ENCODE measurements at regions not wholly inside any gene's neighbourhood (a gene's known extent, or its start where the extent isn't known, plus 50 kb on each side); places are given as distances from the start of the nearest gene placed in this dataset.

- no peaks in the 10 kb centered on the region for H3K9me3 ChIP-seq
- H3K4me1 ChIP-seq: no peaks in the 10 kb centered on the region
- no peak overlapping the region for H3K27ac ChIP-seq
- no peak for TF ChIP-seq POLR2A (IDR thresholded peaks at IDR 0.05)
- TF ChIP-seq POLR2AphosphoS5 (IDR thresholded peaks at IDR 0.05): no peak
- TF ChIP-seq, protein P1, sequence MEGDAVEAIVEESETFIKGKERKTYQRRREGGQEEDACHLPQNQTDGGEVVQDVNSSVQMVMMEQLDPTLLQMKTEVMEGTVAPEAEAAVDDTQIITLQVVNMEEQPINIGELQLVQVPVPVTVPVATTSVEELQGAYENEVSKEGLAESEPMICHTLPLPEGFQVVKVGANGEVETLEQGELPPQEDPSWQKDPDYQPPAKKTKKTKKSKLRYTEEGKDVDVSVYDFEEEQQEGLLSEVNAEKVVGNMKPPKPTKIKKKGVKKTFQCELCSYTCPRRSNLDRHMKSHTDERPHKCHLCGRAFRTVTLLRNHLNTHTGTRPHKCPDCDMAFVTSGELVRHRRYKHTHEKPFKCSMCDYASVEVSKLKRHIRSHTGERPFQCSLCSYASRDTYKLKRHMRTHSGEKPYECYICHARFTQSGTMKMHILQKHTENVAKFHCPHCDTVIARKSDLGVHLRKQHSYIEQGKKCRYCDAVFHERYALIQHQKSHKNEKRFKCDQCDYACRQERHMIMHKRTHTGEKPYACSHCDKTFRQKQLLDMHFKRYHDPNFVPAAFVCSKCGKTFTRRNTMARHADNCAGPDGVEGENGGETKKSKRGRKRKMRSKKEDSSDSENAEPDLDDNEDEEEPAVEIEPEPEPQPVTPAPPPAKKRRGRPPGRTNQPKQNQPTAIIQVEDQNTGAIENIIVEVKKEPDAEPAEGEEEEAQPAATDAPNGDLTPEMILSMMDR (IDR thresholded peaks at IDR 0.05): no peak
- intact Hi-C loops (cut with DNase I; ENCODE audit: low total_unique reads): no loop called here
- no peak for DNase-seq (ENCODE audit: low spot score in 2 of 2)
- no peaks in the 10 kb centered on the region for H3K27me3 ChIP-seq
- no peak overlapping the region for H3K4me3 ChIP-seq
- no peaks in the 10 kb centered on the region for H3K36me3 ChIP-seq
Measured at GRCh38 chrX:8310409-8310808, 139.3 kb upstream of the VCX2 start.

DNA sequence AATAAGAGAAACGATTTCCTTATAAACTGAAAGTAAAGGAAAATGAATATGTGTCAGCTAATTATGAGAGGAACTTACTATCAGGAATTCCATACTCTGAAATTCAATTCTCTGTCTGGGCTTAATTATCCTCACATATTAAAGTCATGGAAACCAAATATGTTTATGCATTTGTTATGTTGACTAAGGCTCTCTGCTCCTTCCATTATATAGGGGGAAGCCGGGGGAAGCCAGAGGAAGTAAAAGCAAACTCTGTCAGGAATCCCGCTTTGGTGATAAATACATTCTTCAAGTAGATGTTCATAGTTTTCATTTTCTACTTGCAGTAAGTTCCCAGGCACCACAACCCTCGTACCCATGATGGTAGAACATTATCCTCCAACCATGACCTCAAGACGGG, 142.8 kb upstream of the VCX2 start:
- Histone ChIP-seq H3K27ac (no peak overlapping the region), H3K27me3 (no peaks in the 10 kb centered on the region), H3K4me3 (no peak overlapping the region), H3K36me3 (no peaks in the 10 kb centered on the region), H3K9me3 (no peaks in the 10 kb centered on the region), H3K4me1 (no peaks in the 10 kb centered on the region)
- TF ChIP-seq, protein P1 (IDR thresholded peaks at IDR 0.05): no peak
- TF ChIP-seq POLR2AphosphoS5 (IDR thresholded peaks at IDR 0.05): no peak
- TF ChIP-seq POLR2A (IDR thresholded peaks at IDR 0.05): no peak
- intact Hi-C loops (cut with DNase I; ENCODE audit: low total_unique reads): no loop called here
- no peak for DNase-seq (ENCODE audit: low spot score in 2 of 2)

GRCh38 chrX:8314881-8315280, 143.8 kb upstream of the VCX2 start:
- Histone ChIP-seq H3K4me3 (no peak overlapping the region), H3K27ac (no peak overlapping the region), H3K36me3 (no peaks in the 10 kb centered on the region), H3K9me3 (no peaks in the 10 kb centered on the region), H3K4me1 (no peaks in the 10 kb centered on the region), H3K27me3 (no peaks in the 10 kb centered on the region)
- TF ChIP-seq, protein P1 (IDR thresholded peaks at IDR 0.05): no peak
- no peak for TF ChIP-seq POLR2AphosphoS5 (IDR thresholded peaks at IDR 0.05)
- no peak for TF ChIP-seq POLR2A (IDR thresholded peaks at IDR 0.05)
- DNase-seq (ENCODE audit: low spot score in 2 of 2): no peak
- intact Hi-C loops (cut with DNase I; ENCODE audit: low total_unique reads): no loop called here

DNA sequence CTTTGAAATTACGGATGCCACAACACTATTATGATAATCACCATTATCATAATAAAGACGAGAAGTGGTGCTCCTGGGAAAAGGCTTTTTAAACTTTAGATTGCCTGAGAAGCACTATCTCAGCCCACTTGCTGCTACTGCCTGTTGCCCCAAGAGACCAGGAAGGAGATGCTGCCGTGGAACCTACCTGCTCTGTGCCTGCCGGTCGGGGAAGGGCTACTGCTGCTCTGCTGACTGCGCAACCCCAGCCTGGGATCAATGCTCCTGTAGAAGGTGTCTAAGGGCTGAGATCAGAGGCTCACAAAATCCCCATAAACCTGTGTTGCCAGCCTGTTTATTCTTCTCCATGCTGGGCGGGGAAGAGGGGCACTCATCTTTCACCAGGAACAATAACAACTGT, 145.3 kb upstream of the VCX3B start:
- TF ChIP-seq POLR2A (IDR thresholded peaks at IDR 0.05) (no peak), POLR2AphosphoS5 (IDR thresholded peaks at IDR 0.05) (no peak)
- TF ChIP-seq, protein P1 (IDR thresholded peaks at IDR 0.05): no peak
- no peak for DNase-seq (ENCODE audit: low spot score in 2 of 2)
- no peaks in the 10 kb centered on the region for H3K4me1 ChIP-seq
- H3K9me3 ChIP-seq: peaks cover 0 to 10% of the 10 kb centered on the region in 2 donors
- H3K36me3 ChIP-seq: no peaks in the 10 kb centered on the region
- intact Hi-C loops (cut with DNase I; ENCODE audit: low total_unique reads): no loop called here
- no peak overlapping the region for H3K4me3 ChIP-seq
- H3K27me3 ChIP-seq: no peaks in the 10 kb centered on the region
- H3K27ac ChIP-seq: no peak overlapping the region

DNA sequence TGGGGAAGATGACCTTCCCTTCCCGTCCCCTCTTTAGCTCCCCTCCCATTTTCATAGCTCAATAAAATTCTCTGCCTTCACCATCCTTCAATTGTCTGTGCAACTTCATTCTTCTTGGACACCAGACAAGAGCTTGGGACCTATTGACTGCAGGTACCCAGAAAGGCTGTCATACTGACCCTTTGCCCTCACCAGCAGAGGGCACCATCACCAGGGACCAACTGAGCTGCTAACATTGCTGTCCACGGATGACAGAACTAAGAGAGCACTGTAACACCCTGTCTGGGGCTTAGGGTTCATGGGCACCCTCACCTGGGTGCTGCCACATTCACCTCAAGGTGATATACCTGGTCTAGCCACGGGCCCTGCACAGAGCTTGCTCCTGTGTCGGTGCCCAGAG, 141.3 kb upstream of the VCX3B start:
- intact Hi-C loops (cut with DNase I; ENCODE audit: low total_unique reads): no loop called here
- H3K4me1 ChIP-seq: no peaks in the 10 kb centered on the region
- TF ChIP-seq POLR2A (IDR thresholded peaks at IDR 0.05): no peak
- no peak for TF ChIP-seq POLR2AphosphoS5 (IDR thresholded peaks at IDR 0.05)
- TF ChIP-seq, protein P1 (IDR thresholded peaks at IDR 0.05): no peak
- no peaks in the 10 kb centered on the region for H3K36me3 ChIP-seq
- no peaks in the 10 kb centered on the region for H3K27me3 ChIP-seq
- DNase-seq (ENCODE audit: low spot score in 2 of 2): no peak
- no peak overlapping the region for H3K27ac ChIP-seq
- no peak overlapping the region for H3K4me3 ChIP-seq
- H3K9me3 ChIP-seq: peaks cover 0 to 10% of the 10 kb centered on the region in 2 donors

All from breast epithelium (tissue), 4 donors.